ENCODE measurements at regions not wholly inside any gene's neighbourhood (a gene's known extent, or its start where the extent isn't known, plus 50 kb on each side); places are given as distances from the start of the nearest gene placed in this dataset.

DNA sequence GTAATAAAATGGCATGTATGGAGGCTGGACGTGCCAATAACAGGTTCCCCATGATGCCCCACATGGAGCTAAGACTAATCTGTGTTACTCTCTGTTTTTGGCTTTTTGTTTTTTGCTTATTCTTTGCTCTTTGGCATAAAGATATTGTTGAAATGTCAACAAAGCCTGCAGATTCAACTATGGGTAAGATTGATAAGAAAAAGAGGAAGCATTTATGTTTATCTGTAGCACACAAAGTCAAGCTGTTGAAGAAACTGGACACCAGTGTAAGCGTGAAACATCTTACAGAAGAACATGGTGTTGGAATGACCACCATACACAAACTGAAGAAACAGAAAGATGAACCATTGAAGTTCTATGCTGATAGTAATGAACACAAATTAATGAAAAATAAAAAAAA lies 402.7 kb downstream of the LTN1 start:
- Histone ChIP-seq H3K9me1 (ENCODE audit: control insufficient read depth, extremely low read depth, insufficient read depth, low read length) (no peaks in the 10 kb centered on the region), H3K9me3 (ENCODE audit: control insufficient read depth, low read depth, low read length) (no peaks in the 10 kb centered on the region), H3K36me3 (ENCODE audit: control insufficient read depth in 2 of 2, extremely low read depth in 1 of 2, insufficient read depth in 2 of 2, low read length in 2 of 2) (no peaks in the 10 kb centered on the region), H3K9ac (ENCODE audit: control insufficient read depth, extremely low read depth, insufficient read depth, low read length) (no peak overlapping the region), H3K79me2 (ENCODE audit: control insufficient read depth, insufficient read depth, low read length) (no peaks in the 10 kb centered on the region), H2AFZ (ENCODE audit: control insufficient read depth, low read length) (no peak overlapping the region), H4K20me1 (ENCODE audit: control insufficient read depth, extremely low read depth, insufficient read depth, low read length) (no peaks in the 10 kb centered on the region), H3K27me3 (ENCODE audit: control insufficient read depth, extremely low read depth, insufficient read depth, low read length) (no peaks in the 10 kb centered on the region), H3K27ac (ENCODE audit: control insufficient read depth, insufficient read depth, low read length) (no peak overlapping the region), H3K4me3 (ENCODE audit: control insufficient read depth in 2 of 3, extremely low read depth in 1 of 3, insufficient read depth in 2 of 3, low read depth in 1 of 3, low read length in 3 of 3) (no peak overlapping the region), H3K4me2 (ENCODE audit: control insufficient read depth, extremely low read depth, insufficient read depth, low read depth, low read length) (no peak overlapping the region), H3K4me1 (ENCODE audit: control insufficient read depth, extremely low read depth, insufficient read depth, low read length) (no peaks in the 10 kb centered on the region)
- DNase-seq (ENCODE audit: low read depth, low spot score) (no peak), FAIRE-seq (no peak)
- dilution Hi-C loops (cut with MboI; ENCODE audit: extremely low pct_ligation_motif_present, low sequenced_read_pairs) = no loop called here
- TF ChIP-seq, protein P1, sequence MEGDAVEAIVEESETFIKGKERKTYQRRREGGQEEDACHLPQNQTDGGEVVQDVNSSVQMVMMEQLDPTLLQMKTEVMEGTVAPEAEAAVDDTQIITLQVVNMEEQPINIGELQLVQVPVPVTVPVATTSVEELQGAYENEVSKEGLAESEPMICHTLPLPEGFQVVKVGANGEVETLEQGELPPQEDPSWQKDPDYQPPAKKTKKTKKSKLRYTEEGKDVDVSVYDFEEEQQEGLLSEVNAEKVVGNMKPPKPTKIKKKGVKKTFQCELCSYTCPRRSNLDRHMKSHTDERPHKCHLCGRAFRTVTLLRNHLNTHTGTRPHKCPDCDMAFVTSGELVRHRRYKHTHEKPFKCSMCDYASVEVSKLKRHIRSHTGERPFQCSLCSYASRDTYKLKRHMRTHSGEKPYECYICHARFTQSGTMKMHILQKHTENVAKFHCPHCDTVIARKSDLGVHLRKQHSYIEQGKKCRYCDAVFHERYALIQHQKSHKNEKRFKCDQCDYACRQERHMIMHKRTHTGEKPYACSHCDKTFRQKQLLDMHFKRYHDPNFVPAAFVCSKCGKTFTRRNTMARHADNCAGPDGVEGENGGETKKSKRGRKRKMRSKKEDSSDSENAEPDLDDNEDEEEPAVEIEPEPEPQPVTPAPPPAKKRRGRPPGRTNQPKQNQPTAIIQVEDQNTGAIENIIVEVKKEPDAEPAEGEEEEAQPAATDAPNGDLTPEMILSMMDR (optimal IDR thresholded peaks at IDR 0.05 in 1 of 3, IDR thresholded peaks at IDR 0.05 in 1 of 3, conservative IDR thresholded peaks at IDR 0.05 in 1 of 3; ENCODE audit: extremely low read depth in 1 of 3, insufficient read depth in 2 of 3, low read length in 3 of 3) = no peak
- TF ChIP-seq EZH2 (IDR thresholded peaks at IDR 0.05; ENCODE audit: low read length) = no peak

DNA sequence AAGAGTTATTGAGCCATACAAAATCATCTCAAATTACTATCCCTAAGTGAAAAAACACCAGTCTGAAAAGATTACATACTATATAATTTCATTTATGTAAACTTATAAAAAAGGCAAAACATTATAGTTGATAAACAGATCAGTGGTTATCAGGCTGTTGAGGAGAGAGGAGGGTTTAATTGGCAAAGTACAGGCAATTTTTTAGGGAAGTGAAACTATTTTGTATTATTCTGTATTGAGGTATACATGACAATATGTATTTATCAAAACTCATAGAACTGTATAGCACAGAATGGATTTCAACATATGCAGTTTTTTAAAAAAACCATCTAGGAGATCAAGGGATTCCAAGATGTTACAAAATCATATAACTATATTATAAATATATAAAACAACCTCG lies 403.7 kb downstream of the LTN1 start:
- Histone ChIP-seq H3K9ac (ENCODE audit: control insufficient read depth, extremely low read depth, insufficient read depth, low read length) (no peak overlapping the region), H3K27me3 (ENCODE audit: control insufficient read depth, extremely low read depth, insufficient read depth, low read length) (no peaks in the 10 kb centered on the region), H3K4me3 (ENCODE audit: control insufficient read depth in 2 of 3, extremely low read depth in 1 of 3, insufficient read depth in 2 of 3, low read depth in 1 of 3, low read length in 3 of 3) (no peak overlapping the region), H2AFZ (ENCODE audit: control insufficient read depth, low read length) (no peak overlapping the region), H3K36me3 (ENCODE audit: control insufficient read depth in 2 of 2, extremely low read depth in 1 of 2, insufficient read depth in 2 of 2, low read length in 2 of 2) (no peaks in the 10 kb centered on the region), H3K9me1 (ENCODE audit: control insufficient read depth, extremely low read depth, insufficient read depth, low read length) (no peaks in the 10 kb centered on the region), H3K9me3 (ENCODE audit: control insufficient read depth, low read depth, low read length) (no peaks in the 10 kb centered on the region), H3K79me2 (ENCODE audit: control insufficient read depth, insufficient read depth, low read length) (no peaks in the 10 kb centered on the region), H3K27ac (ENCODE audit: control insufficient read depth, insufficient read depth, low read length) (no peak overlapping the region), H3K4me2 (ENCODE audit: control insufficient read depth, extremely low read depth, insufficient read depth, low read depth, low read length) (no peak overlapping the region), H4K20me1 (ENCODE audit: control insufficient read depth, extremely low read depth, insufficient read depth, low read length) (no peaks in the 10 kb centered on the region), H3K4me1 (ENCODE audit: control insufficient read depth, extremely low read depth, insufficient read depth, low read length) (no peaks in the 10 kb centered on the region)
- FAIRE-seq (no peak), DNase-seq (ENCODE audit: low read depth, low spot score) (no peak)
- TF ChIP-seq, protein P1 (optimal IDR thresholded peaks at IDR 0.05 in 1 of 3, IDR thresholded peaks at IDR 0.05 in 1 of 3, conservative IDR thresholded peaks at IDR 0.05 in 1 of 3; ENCODE audit: extremely low read depth in 1 of 3, insufficient read depth in 2 of 3, low read length in 3 of 3) = no peak
- no peak for TF ChIP-seq EZH2 (IDR thresholded peaks at IDR 0.05; ENCODE audit: low read length)
- dilution Hi-C loops (cut with MboI; ENCODE audit: extremely low pct_ligation_motif_present, low sequenced_read_pairs) = no loop called here
